GM23338 (cell line): ENCODE measurements at regions not wholly inside any gene's neighbourhood (a gene's known extent, or its start where the extent isn't known, plus 50 kb on each side); places are given as distances from the start of the nearest gene placed in this dataset.

ENCODE experiments used
- ATAC-seq: fragments of 200-7000 bp; cut with Tn5 transposase; 3 replicates; pipeline ENCODE4 v1.9.1; 2020
- DNase-seq: peaks from one replicate; pipeline ENCODE4 v3.0.0-alpha.2; 2015; ENCODE audit warnings: low spot score
- H2AFZ ChIP-seq: fragments of 200-600 bp; sonication (generic); 2 replicates; pipeline ENCODE4 v1.8.0; 2016; ENCODE audit warnings: antibody characterized with exemption, mild to moderate bottlenecking, moderate library complexity
- H3F3A ChIP-seq: fragments of 200-600 bp; sonication (generic); replicated peaks from 2 replicates; pipeline ENCODE4 v1.8.0; 2017; ENCODE audit warnings: antibody characterized with exemption, mixed run types, low read depth
- H3K27ac ChIP-seq: fragments of 200-600 bp; sonication (generic); 2 replicates; pipeline ENCODE4 v1.6.1; 2016; ENCODE audit warnings: low read depth
- H3K27me3 ChIP-seq: fragments of 200-600 bp; sonication (generic); 2 replicates; pipeline ENCODE4 v1.8.0; 2016; ENCODE audit warnings: mild to moderate bottlenecking, mixed run types, moderate library complexity; ENCODE audit not compliant: insufficient read depth
- H3K36me3 ChIP-seq: fragments of 200-600 bp; sonication (generic); 2 replicates; pipeline ENCODE4 v1.8.0; 2016; ENCODE audit warnings: mild to moderate bottlenecking; ENCODE audit not compliant: insufficient read depth
- H3K4me1 ChIP-seq: fragments of 200-600 bp; sonication (generic); 2 replicates; pipeline ENCODE4 v1.8.0; 2016; ENCODE audit warnings: mild to moderate bottlenecking, moderate library complexity; ENCODE audit not compliant: insufficient read depth
- H3K4me2 ChIP-seq: fragments of 200-600 bp; sonication (generic); 2 replicates; pipeline ENCODE4 v1.7.1; 2017; ENCODE audit warnings: mixed run types
- H3K4me3 ChIP-seq: fragments of 200-600 bp; sonication (generic); 2 replicates; pipeline ENCODE4 v1.6.1; 2016; ENCODE audit warnings: mixed run types
- H3K79me2 ChIP-seq: fragments of 200-600 bp; sonication (generic); replicated peaks from 2 replicates; pipeline ENCODE4 v1.8.0; 2017; ENCODE audit warnings: mild to moderate bottlenecking; ENCODE audit not compliant: insufficient read depth
- H3K9me2 ChIP-seq: fragments of 200-600 bp; sonication (generic); 2 replicates; pipeline ENCODE4 v1.8.0; 2017; ENCODE audit not compliant: insufficient read depth
- H4K20me1 ChIP-seq: fragments of 200-600 bp; sonication (generic); replicated peaks from 2 replicates; pipeline ENCODE4 v1.8.0; 2017; ENCODE audit warnings: mild to moderate bottlenecking; ENCODE audit not compliant: insufficient read depth
- H3K27ac Mint-ChIP-seq: 2 replicates; pipeline ENCODE4 v1.8.0; 2020; ENCODE audit warnings: inconsistent platforms, mild to moderate bottlenecking, moderate library complexity, mixed read lengths
- H3K27me3 Mint-ChIP-seq: 3 replicates; pipeline ENCODE4 v1.8.0; 2022; ENCODE audit warnings: low read depth, mild to moderate bottlenecking, moderate library complexity, mixed read lengths, inconsistent platforms; ENCODE audit not compliant: insufficient read depth, poor library complexity
- H3K36me3 Mint-ChIP-seq: 3 replicates; pipeline ENCODE4 v1.8.0; 2021; ENCODE audit warnings: low read depth, mild to moderate bottlenecking, inconsistent platforms, moderate library complexity, mixed read lengths
- H3K4me1 Mint-ChIP-seq: 3 replicates; pipeline ENCODE4 v1.8.0; 2020; ENCODE audit warnings: mild to moderate bottlenecking, inconsistent platforms, mixed read lengths
- H3K4me3 Mint-ChIP-seq: 3 replicates; pipeline ENCODE4 v1.8.0; 2021; ENCODE audit warnings: moderate library complexity, mild to moderate bottlenecking, inconsistent platforms, mixed read lengths
- H3K9me3 Mint-ChIP-seq: 3 replicates; pipeline ENCODE4 v1.8.0; 2020; ENCODE audit warnings: moderate library complexity, mild to moderate bottlenecking, inconsistent platforms, mixed read lengths
- CREB1 ChIP-seq: fragments of 250-450 bp; sonication (Bioruptor Pico); IDR thresholded peaks from 2 replicates; pipeline ENCODE4 v1.5.0; 2020; ENCODE audit warnings: low read depth, mild to moderate bottlenecking, moderate library complexity
- EZH2 ChIP-seq: fragments of 200-600 bp; sonication (generic); IDR thresholded peaks from one replicate; pipeline ENCODE4 v1.8.0; 2017; ENCODE audit warnings: antibody characterized with exemption, mild to moderate bottlenecking, low read depth; ENCODE audit not compliant: unreplicated experiment
- EZH2phosphoT487 ChIP-seq: fragments of 200-600 bp; sonication (generic); IDR thresholded peaks from one replicate; pipeline ENCODE4 v1.8.1; 2018; ENCODE audit warnings: antibody characterized with exemption; ENCODE audit not compliant: unreplicated experiment
- JUNB ChIP-seq: IDR thresholded peaks from one replicate; pipeline ENCODE4 v1.6.1; 2016; ENCODE audit warnings: antibody characterized with exemption; ENCODE audit not compliant: unreplicated experiment
- NANOG ChIP-seq: IDR thresholded peaks from 2 replicates; pipeline ENCODE4 v1.6.1; 2016; ENCODE audit warnings: antibody characterized with exemption, borderline replicate concordance
- POLR2AphosphoS5 ChIP-seq: IDR thresholded peaks from 2 replicates; pipeline ENCODE4 v1.6.1; 2016; ENCODE audit warnings: antibody characterized with exemption, low read depth
- STAT1 ChIP-seq: IDR thresholded peaks from one replicate; pipeline ENCODE4 v1.6.1; 2016; ENCODE audit warnings: antibody characterized with exemption; ENCODE audit not compliant: unreplicated experiment
- ZNF114 ChIP-seq: fragments of 250-450 bp; sonication (Bioruptor Pico); IDR thresholded peaks from 2 replicates; pipeline ENCODE4 v1.5.0; 2020; ENCODE audit warnings: mild to moderate bottlenecking, moderate library complexity
- TF ChIP-seq, protein P1 (sequence below): IDR thresholded peaks from one replicate; pipeline ENCODE4 v1.6.1; 2018; ENCODE audit warnings: antibody characterized with exemption; ENCODE audit not compliant: unreplicated experiment
- TF ChIP-seq, protein P2 (sequence below), 2 experiments: fragments of 200-600 bp in 1 of 2; sonication (generic) in 1 of 2; conservative IDR thresholded peaks; 2 replicates each; pipeline versions ENCODE4 v1.5.1 to v1.6.1; 2016 to 2017; ENCODE audit warnings: antibody characterized with exemption in 2 of 2, low read depth in 2 of 2, mild to moderate bottlenecking in 2 of 2, moderate library complexity in 1 of 2

DNA sequence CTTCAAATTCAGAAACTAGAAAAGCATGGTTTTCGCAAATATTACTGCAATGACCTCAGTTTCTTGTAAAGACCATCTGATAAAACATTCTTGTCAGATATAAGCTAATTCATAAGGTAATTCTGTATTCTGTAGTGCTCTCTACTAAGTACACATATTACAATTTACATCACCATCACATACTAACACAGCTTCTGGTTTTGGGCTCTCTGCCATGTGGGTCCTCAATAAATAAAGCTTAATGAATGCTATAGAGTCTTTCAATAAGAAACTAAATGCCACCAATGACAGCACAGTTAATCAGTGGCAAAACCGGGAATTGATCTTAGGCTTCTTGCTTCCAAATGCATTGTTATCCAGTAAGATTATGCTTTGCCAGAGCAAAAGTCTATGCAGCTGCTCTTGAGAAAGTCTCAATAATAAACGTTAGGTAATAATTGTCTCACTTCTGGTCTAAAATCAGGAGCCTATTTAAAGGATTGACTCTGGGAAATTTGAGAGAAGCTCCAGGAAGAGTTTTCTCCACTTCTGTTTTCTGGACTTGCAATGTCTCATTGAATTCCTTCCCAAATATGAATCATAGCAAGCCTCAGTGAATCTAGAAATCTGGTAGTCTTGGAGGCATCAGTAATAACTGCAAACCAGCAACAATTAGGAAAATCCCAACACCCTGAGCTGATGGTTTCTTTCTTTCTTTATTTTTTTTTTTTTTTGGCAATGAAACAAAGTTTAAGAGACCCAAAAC is 67.9 kb upstream of the RAPGEF4 start:
- H3K27me3 ChIP-seq, result no peaks in the 10 kb centered on the region
- DNase-seq (no peak), ATAC-seq (no peak)
- H4K20me1 ChIP-seq, result no peaks in the 10 kb centered on the region
- H3K4me1 ChIP-seq, result 0 out of 2 replicates have a peak, but pooled peaks cover 5% of the 10 kb centered on the region
- no peak overlapping the region for H3K4me3 ChIP-seq
- H2AFZ ChIP-seq, result no peak overlapping the region
- H3K27ac ChIP-seq, result no peak overlapping the region
- H3K9me2 ChIP-seq, result no peaks in the 10 kb centered on the region; the same call in 1 of the 2 replicates
- peaks cover 6% of the 10 kb centered on the region for H3K36me3 Mint-ChIP-seq
- H3K4me1 Mint-ChIP-seq, result peaks cover 7% of the 10 kb centered on the region; the same call in 2 of the 3 replicates
- H3K4me2 ChIP-seq, result no peak overlapping the region
- H3K27ac Mint-ChIP-seq, result no peak overlapping the region
- H3K36me3 ChIP-seq, result no peaks in the 10 kb centered on the region
- no peaks in the 10 kb centered on the region for H3F3A ChIP-seq
- peaks cover 4% of the 10 kb centered on the region for H3K27me3 Mint-ChIP-seq
- H3K79me2 ChIP-seq, result no peaks in the 10 kb centered on the region
- TF ChIP-seq ZNF114 (CRISPR knock-in tag), result no peak
- TF ChIP-seq, protein P1, sequence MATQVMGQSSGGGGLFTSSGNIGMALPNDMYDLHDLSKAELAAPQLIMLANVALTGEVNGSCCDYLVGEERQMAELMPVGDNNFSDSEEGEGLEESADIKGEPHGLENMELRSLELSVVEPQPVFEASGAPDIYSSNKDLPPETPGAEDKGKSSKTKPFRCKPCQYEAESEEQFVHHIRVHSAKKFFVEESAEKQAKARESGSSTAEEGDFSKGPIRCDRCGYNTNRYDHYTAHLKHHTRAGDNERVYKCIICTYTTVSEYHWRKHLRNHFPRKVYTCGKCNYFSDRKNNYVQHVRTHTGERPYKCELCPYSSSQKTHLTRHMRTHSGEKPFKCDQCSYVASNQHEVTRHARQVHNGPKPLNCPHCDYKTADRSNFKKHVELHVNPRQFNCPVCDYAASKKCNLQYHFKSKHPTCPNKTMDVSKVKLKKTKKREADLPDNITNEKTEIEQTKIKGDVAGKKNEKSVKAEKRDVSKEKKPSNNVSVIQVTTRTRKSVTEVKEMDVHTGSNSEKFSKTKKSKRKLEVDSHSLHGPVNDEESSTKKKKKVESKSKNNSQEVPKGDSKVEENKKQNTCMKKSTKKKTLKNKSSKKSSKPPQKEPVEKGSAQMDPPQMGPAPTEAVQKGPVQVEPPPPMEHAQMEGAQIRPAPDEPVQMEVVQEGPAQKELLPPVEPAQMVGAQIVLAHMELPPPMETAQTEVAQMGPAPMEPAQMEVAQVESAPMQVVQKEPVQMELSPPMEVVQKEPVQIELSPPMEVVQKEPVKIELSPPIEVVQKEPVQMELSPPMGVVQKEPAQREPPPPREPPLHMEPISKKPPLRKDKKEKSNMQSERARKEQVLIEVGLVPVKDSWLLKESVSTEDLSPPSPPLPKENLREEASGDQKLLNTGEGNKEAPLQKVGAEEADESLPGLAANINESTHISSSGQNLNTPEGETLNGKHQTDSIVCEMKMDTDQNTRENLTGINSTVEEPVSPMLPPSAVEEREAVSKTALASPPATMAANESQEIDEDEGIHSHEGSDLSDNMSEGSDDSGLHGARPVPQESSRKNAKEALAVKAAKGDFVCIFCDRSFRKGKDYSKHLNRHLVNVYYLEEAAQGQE, result no peak
- TF ChIP-seq, protein P2, sequence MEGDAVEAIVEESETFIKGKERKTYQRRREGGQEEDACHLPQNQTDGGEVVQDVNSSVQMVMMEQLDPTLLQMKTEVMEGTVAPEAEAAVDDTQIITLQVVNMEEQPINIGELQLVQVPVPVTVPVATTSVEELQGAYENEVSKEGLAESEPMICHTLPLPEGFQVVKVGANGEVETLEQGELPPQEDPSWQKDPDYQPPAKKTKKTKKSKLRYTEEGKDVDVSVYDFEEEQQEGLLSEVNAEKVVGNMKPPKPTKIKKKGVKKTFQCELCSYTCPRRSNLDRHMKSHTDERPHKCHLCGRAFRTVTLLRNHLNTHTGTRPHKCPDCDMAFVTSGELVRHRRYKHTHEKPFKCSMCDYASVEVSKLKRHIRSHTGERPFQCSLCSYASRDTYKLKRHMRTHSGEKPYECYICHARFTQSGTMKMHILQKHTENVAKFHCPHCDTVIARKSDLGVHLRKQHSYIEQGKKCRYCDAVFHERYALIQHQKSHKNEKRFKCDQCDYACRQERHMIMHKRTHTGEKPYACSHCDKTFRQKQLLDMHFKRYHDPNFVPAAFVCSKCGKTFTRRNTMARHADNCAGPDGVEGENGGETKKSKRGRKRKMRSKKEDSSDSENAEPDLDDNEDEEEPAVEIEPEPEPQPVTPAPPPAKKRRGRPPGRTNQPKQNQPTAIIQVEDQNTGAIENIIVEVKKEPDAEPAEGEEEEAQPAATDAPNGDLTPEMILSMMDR (conservative IDR thresholded peaks at IDR 0.05; ENCODE audit: low read depth in 2 of 2), result no peak
- no peak for TF ChIP-seq EZH2phosphoT487
- no peak for TF ChIP-seq POLR2AphosphoS5
- no peak for TF ChIP-seq STAT1
- H3K4me3 Mint-ChIP-seq, result no peak overlapping the region
- H3K9me3 Mint-ChIP-seq, result peaks cover 18% of the 10 kb centered on the region

DNA sequence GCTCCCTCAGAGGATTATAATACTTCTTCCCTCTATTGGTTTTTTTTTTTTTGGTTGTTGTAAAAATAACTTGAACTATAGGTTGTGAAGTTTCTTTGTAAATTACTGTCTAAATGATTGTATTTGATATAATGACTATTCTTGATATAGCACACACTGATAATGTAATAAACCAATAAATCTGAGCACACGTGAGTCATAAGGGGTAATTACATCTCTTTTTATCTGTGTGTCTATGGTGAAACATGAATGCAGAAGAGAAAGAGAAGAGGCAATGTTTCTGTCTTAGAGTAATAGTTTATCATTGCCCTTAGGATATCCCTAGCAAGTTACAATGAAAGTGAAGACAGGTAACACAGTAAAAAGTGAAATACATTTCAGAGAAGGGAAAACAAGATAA is 64.1 kb upstream of the RAPGEF4 start:
- ATAC-seq, result no peak
- TF ChIP-seq JUNB (no peak), STAT1 (no peak), CREB1 (CRISPR knock-in tag) (no peak), EZH2 (no peak), ZNF114 (CRISPR knock-in tag) (no peak), EZH2phosphoT487 (no peak), NANOG (no peak)

More for the DNA sequence above, 64.1 kb upstream of the RAPGEF4 start:
- Histone ChIP-seq H3K4me1 (0 out of 2 replicates have a peak, but pooled peaks cover 5% of the 10 kb centered on the region), H3K27ac (no peak overlapping the region), H3K4me2 (no peak overlapping the region), H2AFZ (no peak overlapping the region), H3K9me2 (no peaks in the 10 kb centered on the region), H3K27me3 (0 out of 2 replicates have a peak, but pooled peaks cover 3% of the 10 kb centered on the region), H3K4me3 (no peak overlapping the region), H4K20me1 (no peaks in the 10 kb centered on the region), H3F3A (no peaks in the 10 kb centered on the region), H3K79me2 (no peaks in the 10 kb centered on the region), H3K36me3 (no peaks in the 10 kb centered on the region)
- Mint-ChIP-seq H3K36me3 (peaks cover 1% of the 10 kb centered on the region; the same call in 2 of the 3 replicates), H3K27me3 (peaks cover 6% of the 10 kb centered on the region), H3K4me1 (peaks cover 9% of the 10 kb centered on the region; the same call in 2 of the 3 replicates), H3K9me3 (peaks cover 7% of the 10 kb centered on the region; the same call in 2 of the 3 replicates), H3K4me3 (no peak overlapping the region), H3K27ac (no peak overlapping the region)
- no peak for DNase-seq
